Stimulated activated CD4-positive, alpha-beta T cell treated with anti-CD3 and anti-CD28 coated beads, Interleukin-2, amount 100 ng/mL, for 48 hours (primary cell): ENCODE measurements at regions not wholly inside any gene's neighbourhood (a gene's known extent, or its start where the extent isn't known, plus 50 kb on each side); places are given as distances from the start of the nearest gene placed in this dataset.
"Not testable (repeated sequence)": the region's sequence is repeated elsewhere in the genome, so short reads cannot be mapped to it uniquely, and the experiment has no call there.

ENCODE experiments used
- DNase-seq, 2 donors: peaks; one replicate each; pipeline ENCODE4 v3.0.0-alpha.2; 2020

DNA sequence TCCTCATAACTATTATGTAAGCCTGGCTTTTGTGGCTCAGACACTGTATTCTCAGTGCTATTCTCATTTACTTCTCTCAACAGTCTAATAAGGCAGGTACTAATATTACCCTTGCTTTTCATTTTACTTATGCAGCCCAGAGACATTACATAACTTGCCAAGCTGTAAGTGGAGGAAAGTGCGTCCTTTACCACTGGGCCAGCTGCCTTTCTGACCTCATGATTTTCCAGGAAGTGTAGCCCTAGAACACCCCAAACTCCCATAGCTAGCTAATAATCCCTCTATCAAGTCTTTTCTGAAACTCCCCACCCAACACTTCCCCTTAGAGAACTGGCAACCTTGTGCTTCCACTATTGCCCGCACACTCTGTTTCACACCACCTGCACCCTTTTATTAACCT, 192.9 kb upstream of the HMHB1 start:
- no peak for DNase-seq

DNA sequence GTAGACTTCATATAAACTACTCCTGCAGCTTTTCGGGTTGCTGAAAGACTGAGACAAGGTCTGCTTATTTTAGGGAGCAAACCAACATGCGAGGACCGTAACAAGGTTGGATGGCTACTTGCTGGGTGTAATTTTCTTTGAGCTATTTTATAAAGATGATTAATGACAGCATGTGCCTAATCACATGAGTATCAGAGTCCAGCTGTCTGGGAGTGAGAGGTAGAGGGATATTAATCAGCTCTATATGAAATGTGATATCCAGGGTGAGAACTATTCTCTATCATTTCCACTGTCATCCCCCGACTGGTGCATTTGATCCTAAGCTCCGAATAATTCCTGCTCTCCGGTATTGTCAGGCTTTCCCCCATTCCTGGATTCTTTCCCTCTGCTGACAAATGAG, 193.8 kb upstream of the HMHB1 start:
- no peak for DNase-seq

DNA sequence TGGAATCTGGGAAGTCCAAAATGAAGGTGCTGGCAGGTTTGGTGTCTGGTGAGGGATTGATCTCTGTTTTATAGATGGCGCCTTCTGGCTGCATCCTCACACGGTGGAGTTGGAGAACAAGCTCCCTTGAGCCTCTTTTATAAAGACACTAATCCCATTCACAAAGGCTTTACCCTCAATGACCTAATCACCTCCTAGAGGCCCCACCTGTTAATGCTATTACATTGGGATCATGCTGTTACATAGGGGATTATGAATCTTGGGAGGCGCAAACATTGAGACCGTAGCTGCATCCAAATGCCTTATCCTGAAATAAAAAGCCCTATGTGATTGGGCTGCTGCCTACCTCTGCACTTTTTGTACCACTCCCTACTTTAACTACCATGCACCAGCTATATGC, 197.1 kb upstream of the HMHB1 start:
- DNase-seq, result no peak

DNA sequence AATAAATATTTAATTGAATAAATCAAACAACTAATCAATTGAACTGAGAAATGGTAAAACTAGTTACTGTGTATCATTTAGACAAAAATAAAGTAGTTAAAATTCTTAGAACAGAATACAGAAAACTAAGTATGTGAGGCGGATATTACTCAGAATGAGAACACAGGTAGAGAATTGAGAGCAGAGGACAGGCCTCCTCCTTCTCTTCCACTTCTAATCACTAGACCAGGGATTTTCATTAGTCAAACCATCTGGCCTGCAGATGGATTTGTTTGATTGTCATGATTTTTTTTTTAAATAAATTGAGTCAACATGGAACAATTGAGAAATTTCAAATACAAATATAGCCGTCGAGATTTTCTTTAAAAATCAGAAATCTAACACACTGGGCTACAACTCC, 198.6 kb upstream of the HMHB1 start:
- DNase-seq, result no peak

DNA sequence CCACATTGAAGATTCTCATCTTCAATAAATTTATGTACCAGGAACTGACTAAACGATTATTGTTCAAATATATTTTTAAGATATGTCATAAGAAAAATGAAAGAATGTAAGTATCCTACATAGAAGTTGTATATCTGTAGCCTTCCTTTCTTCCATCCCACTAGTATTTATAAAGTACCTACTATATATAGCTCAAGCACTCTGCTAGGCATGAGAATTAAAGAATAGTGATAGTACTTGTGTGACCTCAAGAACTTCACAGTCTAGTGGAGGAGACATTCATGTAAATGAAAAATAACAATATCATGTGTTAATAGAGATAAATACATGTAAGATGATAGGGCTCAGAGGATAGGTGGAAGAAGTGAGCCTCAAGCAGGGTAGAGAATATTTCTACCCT, 201.0 kb upstream of the HMHB1 start:
- DNase-seq, result no peak

DNA sequence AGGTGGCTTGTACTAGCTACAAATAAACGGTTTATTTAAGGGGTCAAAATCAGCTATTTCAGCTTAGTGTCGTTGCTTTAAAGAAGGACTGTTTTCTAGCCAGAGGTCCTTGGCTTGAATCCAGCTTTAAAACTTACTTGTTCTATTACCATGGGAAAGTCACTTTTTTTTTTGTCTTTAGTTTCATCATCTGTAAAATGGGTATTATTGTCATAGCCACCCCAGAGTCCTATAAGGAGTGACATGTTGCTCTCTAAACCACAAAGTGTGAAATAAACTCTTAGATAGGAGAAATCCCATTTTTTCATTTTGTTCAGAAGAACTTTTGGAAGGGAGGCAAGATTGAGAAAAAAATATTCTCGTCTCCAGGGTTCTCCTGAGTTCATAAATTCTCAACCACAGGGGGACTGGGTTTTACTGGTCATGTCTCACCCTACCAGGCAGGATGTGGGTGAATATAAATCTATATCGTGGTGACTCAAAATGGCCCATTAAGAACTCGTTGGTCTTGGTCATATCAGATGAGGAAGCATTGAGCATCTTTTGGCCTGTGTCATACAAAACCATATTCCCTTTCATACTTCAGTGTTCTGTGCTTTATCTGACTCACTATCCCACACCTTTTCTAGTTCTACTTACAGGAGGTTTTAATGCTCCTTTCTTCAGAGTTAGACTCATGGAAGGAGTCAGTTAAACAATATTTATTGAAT, 202.7 kb upstream of the NR3C1 start:
- DNase-seq, result no peak

DNA sequence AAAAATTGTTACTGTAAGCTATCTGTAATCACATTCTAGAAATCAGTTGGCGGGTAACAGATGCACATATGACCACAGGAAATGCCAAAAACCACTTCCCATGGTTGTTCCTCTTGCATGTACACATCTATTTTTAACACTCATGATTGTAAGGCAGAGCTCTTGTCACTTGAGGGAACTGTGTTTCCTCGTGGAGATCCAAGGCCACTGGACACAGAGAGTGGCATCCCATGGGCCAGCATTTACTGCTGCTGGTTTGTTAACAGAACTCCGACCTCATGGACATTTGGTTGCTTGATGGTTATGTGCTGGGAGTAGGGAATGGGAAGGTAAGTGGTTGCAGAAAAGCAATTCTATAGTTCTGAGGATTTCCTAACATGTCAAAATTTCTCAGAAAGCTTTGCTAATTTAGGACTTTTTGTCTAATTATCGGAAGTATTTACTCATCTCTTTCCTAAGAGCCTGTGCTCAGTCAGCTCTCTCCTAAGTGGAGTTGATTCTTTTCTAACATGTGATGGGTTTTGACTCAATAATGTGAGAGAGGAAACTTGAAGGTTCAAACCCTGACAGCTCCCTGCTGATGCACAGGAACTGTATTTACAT, 202.0 kb upstream of the NR3C1 start:
- no peak for DNase-seq

DNA sequence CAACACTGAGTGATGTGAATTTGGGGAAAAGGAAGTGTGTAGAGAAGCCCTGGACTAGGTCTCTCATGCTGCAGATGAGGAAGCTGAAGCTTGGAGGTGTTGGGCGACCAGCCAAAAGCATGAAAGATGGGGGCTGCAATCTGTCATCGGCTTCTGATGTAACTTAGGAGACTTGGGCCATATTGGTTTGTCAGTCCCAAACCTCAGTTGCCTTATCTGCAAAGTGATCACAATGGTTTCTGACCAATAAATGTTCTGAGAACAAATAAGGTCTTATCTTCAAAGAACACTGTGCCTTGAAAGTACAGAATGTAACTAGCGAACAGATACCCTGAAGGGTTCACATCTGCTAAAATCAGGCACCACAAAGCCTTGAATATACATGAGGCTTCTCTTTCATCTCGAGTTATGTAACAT, 198.4 kb upstream of the NR3C1 start:
- no peak for DNase-seq

DNA sequence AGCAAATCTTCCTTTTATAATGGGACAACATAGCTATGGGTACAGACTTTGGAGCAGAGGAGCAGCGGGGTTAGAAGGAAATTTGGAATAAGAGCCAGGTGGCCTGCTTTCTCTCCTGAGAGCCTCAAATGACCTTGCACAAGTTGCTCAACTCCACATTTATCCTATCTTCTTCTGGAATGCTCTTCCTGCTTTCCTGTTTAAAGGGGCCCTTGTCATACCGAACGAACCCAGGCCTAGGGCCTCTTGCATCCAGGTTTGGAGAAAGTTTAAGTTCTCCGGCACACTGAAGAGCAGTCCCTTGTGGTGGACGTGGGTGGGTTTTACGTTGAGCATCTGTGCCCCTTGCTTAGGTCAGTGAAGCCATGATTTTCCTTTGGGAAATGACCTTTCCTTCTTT, 197.9 kb upstream of the NR3C1 start:
- DNase-seq, result no peak

DNA sequence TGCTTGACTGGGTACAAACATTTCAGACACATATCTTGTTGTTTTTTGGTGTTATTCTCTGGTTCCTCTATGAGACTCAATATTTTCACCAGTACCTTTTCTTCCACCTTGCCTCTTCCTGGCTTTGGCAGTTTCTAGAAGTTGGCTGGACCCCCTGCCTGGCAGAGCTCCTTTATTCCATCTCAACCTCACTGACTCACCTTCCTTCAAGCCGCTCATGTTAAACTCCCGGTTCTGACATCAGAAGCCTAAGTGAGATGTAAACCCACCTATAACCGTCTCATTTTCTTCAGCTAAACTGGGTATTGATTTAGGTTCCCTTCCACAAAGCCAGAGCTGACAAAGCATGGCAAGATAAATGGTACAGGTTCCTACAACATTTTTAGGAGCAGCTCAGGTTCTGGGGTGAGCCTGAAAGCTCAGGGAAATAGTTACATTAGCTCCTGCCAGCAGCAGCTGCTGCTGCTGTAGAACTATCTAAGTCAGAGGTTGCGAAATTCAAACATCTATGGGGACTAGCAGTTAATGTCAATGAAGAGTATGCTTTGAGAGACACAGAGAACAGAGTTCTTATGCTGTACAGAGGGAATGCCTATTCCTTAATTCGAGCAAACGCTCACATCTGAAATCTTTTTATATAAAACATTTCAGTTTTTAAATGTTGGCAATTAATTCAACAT, 197.1 kb upstream of the NR3C1 start:
- no peak for DNase-seq

DNA sequence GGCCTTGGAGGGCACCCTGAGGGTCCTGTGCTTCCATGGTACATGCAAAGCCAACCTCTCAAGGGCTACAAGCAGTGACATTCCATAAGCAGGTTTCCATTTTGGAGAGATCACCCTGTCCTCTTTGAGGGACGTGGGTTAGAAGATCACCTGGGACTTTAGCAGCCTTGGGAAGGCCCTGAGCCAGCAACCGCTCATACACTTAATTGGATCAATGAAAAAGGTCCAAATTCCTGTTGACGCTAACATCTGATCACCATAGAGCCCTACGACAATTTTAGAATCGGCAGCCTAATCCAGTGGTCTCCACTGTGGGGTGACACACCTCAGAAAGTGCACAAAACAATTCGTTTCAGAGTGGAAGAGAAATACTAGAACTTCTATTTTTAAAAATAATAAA, 196.0 kb upstream of the NR3C1 start:
- DNase-seq, result no peak

DNA sequence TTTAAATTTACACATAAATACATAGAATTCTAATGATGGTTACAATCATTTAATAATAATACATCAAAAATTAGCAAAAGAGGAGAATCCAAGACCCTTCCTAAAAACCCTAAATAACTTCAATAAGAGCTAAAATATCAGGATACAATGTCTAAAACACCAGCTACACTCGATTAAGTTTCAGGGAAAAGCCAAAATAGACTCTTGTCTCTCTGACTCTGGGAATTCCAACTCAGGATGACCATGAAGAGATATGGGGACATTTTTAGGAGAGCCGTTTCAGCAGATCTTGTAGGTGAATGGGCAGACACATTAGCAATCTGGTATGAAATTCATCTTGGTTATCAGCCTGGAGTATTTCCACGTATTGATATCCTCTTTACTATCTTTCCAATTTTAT, 193.3 kb upstream of the NR3C1 start:
- no peak for DNase-seq

DNA sequence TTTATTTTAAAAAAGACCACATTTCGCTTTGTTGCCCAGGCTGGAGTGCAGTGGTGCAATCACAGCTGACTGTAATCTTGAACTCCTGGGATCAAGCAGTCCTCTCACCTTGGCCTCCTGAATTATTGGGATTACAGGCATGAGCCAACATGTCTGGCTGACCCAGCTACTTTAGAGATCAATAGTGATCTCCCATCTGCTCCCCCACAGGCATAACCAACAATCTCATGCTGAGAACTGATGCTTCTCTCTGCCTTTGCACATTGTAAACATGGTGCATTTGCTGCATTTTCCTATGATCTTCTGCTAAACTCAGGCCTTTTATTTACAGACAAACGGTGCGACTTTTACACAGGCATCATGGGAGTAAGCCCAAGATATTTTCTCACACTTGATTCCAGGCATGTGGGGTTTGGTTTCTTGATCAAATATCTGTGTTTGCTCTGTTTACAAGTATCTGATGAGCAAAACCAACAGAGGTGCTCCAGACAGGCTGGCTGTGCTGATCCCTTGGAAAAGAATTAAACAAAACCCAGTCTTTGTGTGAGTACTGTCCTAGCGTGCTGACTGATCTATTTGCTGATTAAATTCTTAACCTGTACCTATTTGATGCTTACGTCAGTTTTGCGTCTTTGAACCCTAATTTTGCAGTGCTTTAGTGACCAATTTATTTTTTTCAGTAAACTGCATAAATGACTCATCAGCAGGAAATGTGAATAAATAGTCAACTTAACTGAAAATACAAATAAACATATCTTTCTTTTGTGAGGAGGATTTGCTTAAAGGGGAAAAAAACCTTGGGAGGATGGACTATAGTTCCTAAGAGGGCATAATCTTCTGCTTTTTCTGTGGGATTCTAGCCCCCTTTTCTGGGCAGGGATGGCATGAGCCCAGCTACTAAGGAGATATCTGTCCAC, 191.7 kb upstream of the NR3C1 start:
- DNase-seq, result no peak

DNA sequence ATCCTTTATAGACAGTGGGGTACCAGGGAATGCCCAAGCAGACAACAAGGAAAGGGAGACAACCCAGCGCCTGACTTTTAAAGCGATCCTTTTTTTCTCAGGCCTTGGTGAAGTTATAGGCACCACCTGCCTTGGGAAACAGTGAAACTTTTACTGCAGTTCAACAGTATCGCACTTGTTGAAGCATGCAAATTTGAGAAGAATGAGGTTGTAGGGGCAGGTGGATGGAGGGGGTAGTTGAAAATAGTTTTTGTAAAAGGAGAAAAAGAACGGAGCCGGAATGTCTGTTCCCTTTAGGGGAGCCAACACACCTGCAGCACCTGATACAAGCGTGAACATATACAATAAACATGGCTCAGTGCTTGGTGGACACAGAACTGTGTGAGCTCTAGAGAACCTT, 190.2 kb upstream of the NR3C1 start:
- no peak for DNase-seq

DNA sequence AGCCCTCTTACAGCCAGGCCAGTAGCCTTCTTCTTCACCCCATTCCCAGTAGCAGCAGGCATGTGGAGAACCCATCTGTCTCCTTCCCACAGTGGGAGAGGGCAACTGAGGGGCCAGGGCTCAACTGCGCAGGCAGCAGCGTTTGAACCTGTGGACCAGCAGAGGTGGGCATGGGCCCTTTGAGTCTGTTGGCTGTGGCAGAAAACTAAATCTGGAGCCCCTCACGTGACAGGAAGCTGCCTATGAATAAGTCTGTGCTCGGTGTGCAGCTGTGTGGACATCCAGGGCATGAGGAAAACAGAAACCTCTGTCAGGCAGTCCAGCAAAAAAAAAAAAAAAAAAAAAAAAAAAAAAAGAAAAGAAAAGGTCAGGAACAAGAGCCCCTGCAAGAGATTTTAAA, 189.2 kb upstream of the NR3C1 start:
- DNase-seq, result no peak

DNA sequence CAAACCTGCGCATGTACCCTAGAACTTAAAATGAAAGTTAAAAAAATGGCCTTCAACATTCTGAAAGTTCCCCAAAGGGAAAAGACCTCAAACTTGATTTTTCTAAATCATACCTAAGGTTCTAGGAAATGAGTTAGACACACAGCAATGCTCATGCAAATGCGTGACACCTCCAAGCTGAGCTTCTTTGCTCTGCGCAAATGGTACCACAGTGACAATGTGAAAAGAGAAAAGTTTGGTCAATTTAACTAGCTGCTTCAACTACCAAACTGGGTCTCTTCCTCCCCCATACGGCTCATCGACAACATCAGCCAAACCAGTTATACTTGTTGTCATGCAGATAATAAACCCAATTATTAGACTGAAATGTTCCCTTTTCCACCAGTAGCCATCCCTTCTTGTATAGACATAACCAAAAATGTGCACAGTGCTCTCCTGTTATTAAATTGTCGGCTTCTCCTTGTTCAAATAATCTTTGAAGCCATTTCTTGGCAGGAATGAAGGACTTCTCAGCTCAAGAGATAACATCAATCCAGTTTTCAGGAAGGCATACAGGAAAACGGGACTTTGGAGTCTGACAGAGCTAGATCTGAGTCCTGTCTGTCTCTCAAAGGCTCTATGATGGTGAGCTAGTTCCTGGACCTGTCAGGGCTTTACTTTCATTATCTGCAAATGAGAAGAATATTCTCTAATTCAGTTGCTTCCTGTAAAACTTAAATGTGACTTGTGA, 185.6 kb upstream of the NR3C1 start:
- DNase-seq, result no peak

DNA sequence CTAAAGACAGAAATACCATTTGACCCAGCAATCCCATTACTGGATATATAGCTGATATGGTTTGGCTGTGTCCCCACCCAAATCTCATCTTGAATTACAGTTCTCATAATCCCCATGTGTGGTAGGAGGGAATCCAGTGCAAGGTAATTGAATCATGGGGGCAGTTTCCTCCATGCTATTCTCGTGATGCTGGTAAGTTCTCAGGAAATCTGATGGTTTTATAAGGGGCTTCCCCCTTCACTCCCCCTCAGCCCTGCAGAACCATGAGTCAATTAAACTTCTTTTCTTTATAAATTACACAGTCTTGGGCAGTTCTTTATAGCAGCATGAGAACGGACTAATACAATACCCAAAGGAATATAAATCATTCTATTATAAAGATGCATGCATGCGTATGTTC, 184.6 kb upstream of the NR3C1 start:
- DNase-seq, result not testable (repeated sequence)

DNA sequence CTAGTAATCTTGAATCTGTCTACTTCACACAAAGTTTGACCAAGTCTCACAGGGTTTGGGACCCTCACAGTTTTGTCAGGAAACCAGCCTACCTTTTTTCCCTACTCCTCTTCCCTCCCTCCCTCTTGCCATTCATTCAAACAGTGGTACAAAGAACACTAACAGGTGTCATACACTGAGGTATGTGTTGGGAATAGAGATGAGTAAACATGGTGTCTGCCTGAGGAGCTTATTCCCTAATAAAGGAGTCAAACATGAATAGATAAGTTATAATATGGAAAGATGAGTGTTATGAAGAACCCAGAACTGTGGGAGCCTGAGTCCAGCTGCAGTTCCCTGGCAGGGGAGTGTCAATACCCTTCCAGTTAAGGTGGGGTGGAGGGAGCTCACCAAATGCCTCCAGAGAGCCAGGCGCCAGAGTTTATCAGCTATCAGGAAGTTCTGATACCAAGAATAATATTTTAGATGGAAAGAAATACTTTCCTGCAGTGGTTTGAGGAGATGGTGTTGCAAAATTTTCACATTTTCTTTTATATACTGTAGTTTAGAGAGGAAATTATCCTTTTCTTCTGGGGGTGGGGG, 183.4 kb upstream of the NR3C1 start:
- DNase-seq, result no peak

DNA sequence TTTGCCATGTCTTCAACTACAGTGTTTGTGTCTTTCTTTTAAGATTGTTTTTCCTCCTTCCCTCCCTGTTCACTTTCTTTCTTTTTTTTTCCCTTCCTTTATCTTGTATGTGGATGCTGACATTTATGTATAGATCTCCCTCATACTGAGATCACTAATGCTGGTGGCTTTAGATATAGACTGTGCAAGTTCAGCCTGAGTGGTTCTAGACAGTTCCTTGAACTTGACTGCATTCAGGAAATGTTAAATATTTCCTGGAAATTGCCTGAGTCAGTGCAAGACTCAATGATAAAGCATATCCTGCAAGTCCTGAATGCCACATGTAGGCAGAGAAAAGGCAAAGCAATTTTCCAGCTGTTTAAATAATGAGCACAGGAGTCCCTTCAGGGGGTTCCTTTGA, 182.5 kb upstream of the NR3C1 start:
- no peak for DNase-seq

DNA sequence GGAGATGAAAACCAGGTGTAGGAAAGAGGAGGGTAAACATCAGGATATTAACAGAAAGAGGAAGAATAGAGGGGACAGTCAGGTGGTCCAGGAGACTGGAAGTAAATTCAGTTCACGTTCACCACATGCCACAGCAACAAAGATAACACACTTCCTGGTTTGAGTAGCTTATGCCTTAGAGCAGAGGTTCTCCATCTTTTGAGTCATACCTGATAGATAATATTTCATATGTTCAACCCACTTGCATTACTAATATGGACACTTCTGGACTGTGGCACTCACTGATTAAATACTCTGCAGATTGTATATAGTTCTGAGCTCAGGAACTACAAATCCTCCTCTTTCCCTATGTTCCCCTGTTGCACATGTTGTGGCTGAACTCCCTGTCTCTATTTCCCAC, 179.9 kb upstream of the NR3C1 start:
- DNase-seq, result no peak

DNA sequence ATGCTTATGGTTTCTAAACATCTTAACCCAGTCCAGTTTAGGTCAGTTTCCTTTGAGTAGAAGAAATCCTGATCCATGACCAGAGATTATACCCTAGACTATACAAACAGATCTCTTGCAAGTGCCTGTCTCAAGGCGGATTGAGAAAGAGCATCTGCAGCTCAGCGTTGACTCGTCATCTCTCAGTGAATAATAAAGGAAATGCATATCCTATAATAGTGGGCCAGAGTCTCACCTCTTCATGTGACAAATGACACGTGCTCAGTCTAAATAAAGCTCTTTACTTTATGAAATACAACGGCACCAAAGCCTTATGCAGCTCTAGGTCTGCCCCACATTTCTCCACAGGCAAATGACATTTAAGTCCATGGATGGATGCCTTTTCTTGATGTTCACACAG, 179.4 kb upstream of the NR3C1 start:
- no peak for DNase-seq

DNA sequence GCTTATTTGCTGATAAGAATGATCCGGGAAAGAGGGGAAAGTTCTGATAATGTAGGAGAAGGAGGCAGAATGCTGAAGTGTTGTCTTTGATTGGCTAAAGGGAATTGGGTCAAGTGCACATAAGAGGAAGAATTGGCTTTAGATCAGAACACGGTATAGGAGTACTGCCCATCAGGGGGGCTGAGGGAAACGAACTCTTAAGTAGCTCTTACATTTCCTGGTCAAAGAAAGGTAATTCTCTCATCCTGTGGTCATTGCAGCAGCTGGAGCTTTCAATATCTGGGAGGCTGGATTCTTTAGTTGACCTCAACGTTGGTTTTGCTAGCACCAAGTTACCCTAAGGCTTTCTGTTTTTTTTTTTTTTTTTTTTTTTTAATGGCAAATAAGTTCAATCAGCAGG, 178.7 kb upstream of the NR3C1 start:
- DNase-seq, result no peak
